ENCODE measurements at regions not wholly inside any gene's neighbourhood (a gene's known extent, or its start where the extent isn't known, plus 50 kb on each side); places are given as distances from the start of the nearest gene placed in this dataset.

DNA sequence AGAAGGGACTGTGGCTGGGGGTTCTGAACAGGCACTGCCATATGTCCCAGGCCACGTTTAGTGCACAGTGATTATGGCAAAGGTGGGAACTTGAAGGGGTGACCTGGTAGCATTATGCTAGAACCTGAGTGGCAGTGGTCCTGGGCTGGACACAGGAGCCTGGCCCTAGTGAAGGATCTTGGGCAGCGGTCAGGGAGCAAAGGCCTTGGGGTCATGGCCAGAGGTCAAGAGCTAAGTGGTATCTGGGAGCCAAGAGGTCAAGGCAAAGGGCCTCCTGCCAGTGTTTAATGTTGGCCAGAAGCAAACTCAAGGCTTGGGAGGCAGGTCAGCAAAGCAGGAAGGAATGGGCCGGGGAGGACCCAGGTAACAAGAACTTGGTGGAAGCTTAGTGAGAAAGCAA is 254.5 kb downstream of the CDH26 start:
- DNase-seq (ENCODE audit: low read depth in 2 of 2) = no peak

DNA sequence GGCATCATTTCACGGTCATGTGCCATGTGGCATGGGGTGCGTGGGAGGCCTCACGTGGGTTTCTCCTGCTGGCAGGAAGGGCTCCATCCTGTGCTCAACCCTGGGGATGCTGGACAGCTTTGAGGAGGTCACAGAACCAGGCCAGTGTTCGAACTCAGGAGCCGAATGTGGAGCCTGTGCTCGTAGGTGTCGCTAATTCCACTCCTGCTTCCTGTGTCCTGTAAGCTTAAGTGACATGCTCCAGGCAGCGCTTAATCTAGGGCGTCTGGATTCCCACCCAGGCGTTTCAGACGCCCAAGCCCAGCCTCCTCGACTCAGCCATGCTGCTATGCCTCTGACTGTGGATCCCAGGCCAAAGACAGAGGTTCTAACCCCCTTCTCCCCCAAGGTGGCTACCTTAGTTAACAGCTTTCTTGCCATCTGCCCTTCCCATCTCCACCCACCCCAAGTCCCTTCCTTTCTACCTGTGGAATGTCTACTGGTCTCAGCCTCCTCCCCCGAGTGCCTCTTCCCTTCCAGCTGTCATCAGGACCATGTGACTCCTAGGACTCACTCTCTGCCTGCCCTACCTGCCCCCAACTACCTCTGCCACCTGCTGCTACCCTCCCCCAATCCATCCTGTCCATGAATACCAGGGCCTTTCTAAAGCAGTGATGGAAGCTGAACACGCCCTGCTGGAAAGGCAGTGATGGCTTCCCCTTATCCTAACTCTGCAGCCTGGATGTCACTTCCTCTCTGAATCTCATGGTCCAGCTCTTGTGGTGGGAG is 255.1 kb downstream of the CDH26 start:
- DNase-seq (ENCODE audit: low read depth in 2 of 2) = no peak

DNA sequence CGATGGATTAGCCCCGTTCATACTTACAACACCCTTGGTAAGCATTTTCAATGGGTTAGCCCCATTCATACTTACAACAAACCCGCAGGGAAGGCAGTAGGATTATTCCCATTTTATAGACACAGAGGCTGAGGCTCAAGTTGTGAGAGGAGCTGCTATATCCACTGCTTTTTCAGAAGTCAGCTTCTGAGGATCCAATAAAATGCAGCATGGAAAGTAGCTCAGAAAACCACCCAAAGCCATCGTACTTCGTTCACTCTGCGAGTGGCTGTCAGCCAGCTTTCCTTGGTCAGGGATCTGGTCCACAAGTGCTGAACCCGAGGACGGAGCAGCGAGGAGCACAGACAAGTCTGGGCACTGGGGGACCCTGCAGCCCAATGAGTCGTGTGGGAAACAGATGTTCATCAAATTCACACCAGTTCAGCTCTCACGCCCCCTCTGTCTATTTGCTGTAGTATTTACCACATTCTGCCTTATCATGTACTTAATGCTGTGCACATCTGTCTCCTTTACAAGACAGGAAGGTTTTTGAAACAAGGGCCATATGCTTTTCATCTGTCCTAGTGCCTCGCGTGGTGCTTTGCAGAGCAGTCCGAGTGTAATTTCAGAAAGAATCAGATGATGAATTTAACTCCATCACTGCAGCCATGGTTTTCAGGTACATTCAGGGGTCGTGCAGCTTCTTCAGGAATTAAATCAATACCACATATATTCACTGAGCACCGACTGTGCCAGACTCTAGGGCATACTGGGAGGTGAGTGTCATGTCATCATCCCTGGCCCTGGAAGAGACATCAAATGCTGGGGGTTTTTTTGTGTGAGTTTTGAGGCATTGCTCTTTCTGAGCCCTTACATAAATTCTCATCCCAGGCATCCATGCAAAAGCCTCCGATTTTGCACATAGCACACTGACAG is 256.9 kb downstream of the CDH26 start:
- DNase-seq (ENCODE audit: low read depth in 2 of 2) = no peak

GRCh38 chr20:60215816-60216730 is 257.9 kb downstream of the CDH26 start:
- no peak for DNase-seq (ENCODE audit: low read depth in 2 of 2)

DNA sequence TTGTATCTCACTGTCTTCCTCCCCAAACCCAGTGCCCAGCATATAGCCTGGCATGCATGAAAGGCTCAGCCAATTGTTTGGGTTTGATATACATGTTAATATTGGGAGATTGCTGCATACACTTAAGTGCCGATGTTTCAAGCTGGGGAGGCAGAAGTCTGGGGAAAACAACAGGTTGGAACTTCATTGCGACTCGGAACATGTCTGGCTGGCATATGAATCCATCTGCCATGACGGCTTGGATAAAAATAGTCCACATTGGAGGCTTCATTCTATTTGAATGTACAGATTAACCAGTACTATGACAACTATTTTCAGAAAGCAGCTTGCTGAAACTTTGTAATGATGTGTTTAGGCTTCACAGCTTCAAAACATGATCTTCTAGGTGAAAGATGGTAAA is 261.0 kb downstream of the CDH26 start:
- DNase-seq (ENCODE audit: low read depth in 2 of 2) = no peak

DNA sequence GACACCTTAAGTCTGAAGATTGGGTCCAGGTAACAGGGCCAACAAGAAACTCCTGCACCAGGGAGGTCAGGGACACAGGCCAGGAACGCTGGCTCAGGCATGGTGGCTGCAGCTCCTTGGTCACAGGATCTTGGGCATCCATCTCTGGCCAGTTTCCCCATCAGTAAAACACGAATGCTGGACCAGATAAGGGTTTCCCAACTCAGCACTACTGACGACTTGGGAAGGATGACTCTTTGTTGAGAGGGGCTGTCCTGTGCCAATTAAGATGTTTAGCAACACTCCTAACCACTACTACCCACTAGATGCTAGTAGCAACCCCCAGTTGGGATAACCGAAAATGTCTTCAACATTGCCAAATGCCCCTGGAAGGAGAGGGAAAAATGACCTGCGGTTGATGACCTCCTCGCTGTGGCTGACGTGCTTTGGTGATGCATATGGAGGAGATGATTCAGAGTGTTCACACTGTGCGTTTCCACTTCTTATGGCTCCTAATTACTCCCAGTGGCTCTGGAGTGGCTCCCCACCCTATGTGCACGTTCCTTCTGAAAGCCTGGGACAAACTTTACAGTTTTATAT is 261.9 kb downstream of the CDH26 start:
- no peak for DNase-seq (ENCODE audit: low read depth in 2 of 2)

DNA sequence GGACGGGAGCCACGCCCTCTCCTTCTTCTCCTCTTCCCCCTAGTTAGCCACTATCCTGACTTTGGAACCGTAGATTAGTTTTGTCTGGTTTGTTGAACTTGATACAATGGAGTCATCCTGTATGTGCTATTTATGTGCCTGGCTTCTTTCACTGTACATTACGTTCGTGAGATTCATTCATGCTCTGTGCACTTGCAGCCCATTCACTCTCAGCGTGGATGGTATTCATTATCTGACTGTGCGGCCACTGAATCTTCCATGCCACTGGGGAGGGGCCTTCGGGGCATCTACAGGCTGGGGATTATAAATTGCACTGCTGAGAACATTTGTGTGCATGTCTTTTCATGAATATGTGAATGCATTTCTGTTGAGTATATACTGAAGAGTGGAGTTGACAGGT is 262.5 kb downstream of the CDH26 start:
- no peak for DNase-seq (ENCODE audit: low read depth in 2 of 2)

DNA sequence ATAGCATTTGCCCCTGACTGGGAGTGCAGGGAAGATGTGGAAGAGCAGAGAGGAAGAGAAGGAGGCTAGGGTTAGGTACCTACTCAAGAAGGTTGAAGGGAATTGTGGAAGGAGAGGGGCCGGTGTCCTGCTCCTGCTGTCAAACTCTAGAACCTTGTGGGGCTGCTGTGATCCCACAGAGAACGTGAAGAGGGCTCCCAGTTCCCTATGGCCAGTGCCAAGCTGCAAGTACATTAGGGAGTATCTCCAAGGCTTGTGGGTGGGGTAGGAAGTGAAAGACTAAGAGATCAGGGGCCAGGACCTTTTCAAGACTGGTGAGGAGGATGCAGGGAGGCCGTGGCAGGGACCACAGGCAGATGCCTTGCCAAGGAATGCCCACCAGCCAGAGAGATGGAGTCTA is 263.4 kb downstream of the CDH26 start:
- no peak for DNase-seq (ENCODE audit: low read depth in 2 of 2)

GRCh38 chr20:60222497-60222896 is 264.3 kb downstream of the CDH26 start:
- DNase-seq (ENCODE audit: low read depth in 2 of 2) = no peak

DNA sequence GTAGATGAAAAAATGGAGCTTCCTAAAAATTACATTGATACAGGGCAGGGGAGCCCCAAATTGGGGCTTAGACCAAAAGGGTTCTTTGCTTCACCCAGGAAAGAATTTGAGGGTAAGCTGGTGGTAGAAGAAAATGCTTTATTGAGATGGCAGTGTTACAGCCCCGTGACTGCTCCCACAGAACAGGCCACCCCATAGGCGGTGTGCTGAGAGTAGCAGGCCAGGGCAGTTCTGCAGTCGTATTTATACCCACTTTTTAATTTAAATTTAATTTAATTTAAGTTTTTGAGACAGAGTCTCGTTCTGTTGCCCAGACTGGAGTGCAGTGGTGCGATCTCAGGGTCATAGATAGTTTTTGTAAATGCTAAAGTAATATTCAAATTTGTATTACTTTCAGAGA is 265.0 kb downstream of the CDH26 start:
- DNase-seq (ENCODE audit: low read depth in 2 of 2) = no peak

GRCh38 chr20:60224914-60225313 is 266.7 kb downstream of the CDH26 start:
- DNase-seq (ENCODE audit: low read depth in 2 of 2) = no peak

DNA sequence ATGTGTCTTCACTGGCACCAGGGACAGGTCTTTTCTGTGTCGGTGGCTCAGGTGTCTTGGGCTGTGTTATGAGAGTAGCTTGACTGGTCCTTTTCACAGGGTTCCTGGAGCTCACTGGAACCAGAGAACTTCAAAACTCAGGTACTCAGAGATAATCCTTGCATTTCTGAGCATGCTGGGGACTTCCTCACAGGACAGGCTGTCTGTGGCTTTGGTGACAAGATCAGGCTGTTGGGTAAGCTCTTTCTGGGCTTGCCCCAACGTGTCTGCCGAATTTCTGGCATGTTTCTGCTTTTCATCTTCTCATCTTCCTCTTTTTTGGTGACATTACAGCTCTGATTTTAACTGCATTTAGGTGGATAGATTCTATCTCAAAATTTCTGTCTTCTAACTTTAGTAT is 270.0 kb downstream of the CDH26 start:
- no peak for DNase-seq (ENCODE audit: low read depth in 2 of 2)

DNA sequence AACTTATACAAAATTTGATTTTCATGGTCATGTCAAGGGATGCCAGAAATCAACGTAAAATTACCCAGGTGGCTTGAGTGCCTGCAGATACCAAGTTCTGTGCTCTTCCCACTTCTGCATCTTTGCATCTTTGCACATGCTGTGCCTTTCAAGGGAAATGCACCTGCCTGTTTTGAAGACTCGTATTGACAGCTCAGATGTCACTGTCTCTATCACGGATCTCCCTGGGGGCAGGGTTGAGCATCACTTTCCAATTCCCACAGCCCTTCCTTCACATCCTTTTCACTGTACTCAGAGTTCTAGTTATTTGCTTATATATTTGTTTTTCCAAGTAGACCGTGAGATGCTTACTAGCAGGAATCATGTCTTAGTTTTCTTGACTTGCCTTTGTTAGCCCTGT is 274.2 kb downstream of the CDH26 start:
- DNase-seq (ENCODE audit: low read depth in 2 of 2) = no peak

GRCh38 chr20:60233018-60233630 is 274.9 kb downstream of the CDH26 start:
- no peak for DNase-seq (ENCODE audit: low read depth in 2 of 2)

DNA sequence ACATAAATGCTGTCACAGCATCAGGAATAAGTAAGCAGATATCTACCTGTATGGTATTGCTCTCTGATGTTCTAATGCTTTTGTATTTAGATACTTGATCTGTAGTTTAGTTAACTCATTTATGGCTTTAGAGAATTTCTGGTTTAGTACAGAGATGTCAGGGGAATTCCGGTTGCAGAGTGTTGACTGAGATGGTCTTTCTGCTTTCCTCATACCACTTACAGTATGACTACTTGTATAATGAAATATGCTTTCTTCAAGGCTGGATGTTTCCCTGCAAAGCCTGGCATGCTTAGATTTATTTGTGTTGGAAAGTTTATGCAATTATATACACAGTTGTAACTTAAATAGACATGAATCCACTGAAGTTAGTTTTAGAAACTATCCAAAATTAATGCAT is 278.4 kb downstream of the CDH26 start:
- DNase-seq (ENCODE audit: low read depth in 2 of 2) = no peak

- no peak for DNase-seq (ENCODE audit: low read depth in 2 of 2)
These were observed 279.8 kb downstream of the CDH26 start for GRCh38 chr20:60237981-60238380.

DNA sequence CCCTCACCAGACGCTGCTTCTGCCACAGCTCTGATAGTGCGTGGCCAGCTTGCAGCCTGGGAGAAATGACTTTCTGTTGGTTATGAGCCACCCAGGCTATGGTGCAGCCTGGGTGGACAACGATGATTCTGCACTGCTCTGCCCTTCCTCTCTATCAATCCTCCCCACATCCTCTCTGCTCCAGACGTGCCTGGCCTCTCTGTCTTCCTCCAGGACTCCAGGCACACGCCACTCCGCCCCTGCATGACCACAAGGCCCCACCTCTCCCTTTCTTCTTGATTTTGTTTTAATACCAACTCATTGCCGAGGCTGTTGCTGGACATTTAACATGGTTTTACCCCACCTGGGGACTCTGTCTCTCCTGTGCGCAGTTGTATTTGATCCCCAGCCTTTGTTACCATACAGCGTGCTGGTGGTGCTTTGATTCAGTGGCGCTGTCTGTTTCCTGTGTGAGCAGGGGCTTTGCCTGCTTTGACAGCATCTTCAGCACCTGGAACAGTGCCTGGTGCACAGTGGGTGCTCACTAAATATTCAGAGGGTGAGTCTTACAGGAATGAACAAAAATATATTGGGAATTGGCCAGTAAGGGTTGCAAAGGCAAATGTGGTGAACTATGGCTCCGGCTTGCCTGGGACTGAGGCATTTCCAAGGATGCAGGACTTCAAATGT is 280.9 kb downstream of the CDH26 start:
- DNase-seq (ENCODE audit: low read depth in 2 of 2) = no peak

DNA sequence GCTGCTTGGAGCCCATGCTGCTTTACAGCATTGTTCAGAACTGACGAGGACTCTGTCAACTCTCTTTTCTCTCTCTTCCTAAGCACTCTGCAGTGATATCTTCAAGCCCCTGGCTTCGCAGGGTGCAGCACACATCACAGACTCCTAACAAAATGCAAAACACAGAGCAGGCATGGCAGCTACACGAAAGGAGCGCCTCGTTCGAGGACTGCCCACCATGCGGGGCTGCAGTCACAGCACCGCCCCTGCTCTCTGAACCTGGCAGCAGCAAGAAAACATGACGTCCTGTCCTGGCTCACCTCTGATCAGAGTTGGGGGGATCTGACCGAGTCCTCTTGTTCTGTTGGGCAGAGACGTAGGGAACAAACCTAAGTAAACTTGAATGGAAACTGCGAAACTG is 281.7 kb downstream of the CDH26 start:
- DNase-seq (ENCODE audit: low read depth in 2 of 2) = no peak

- no peak for DNase-seq (ENCODE audit: low read depth in 2 of 2)
These were observed 282.2 kb downstream of the CDH26 start for GRCh38 chr20:60240415-60240814.

DNA sequence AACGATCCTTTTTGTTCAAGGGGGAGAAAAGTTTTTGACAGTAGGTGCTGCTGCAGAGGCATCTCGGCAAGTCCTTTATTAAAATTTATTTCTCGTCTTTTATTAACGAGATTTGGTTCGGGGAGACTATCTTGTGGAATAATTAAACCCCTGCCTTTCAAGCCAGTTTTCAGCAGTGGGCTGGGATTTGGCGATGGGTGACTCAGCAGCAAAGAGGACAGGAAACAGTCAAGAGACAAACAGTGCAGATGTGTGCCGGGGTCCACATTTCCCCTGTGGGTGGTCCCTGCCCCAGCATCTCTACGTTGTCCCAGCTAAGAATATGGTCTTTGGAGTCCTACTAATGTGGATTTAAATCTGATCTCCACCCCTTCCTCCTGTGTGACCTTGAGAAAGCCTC is 282.8 kb downstream of the CDH26 start:
- DNase-seq (ENCODE audit: low read depth in 2 of 2) = no peak

Data from stimulated activated CD8-positive, alpha-beta memory T cell treated with anti-CD3 and anti-CD28 coated beads, Interleukin-2, amount 100 ng/mL, for 48 hours (primary cell).